GM19468 (cell line): ENCODE measurements at regions not wholly inside any gene's neighbourhood (a gene's known extent, or its start where the extent isn't known, plus 50 kb on each side); places are given as distances from the start of the nearest gene placed in this dataset.

ENCODE experiments used
- ATAC-seq: cut with Tn5 transposase; IDR thresholded peaks from one replicate; pipeline ENCODE4 v1.9.1; 2021; ENCODE audit warnings: mild to moderate bottlenecking, moderate library complexity, moderate number of reproducible peaks; ENCODE audit not compliant: unreplicated experiment; ENCODE audit errors: extremely low read depth

DNA sequence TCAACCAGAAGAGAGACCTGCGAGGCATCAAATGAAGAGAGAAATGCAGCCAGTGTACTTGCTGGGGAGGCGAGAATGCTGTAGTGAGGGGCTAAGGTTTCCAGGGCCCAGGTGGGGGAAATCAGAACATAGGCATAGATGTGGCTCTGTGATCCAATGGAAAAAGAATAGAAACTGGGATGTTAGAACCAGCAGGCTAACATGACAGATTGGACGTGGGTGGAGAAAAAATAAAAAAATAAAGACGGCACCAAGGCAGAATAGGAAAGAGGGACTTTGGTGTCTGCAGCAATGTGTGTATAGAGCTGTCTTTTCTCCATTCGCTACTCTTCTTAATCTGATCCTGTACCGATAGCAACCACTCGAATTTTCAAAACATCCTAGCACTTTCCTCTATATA is 381.0 kb upstream of the NBEA start:
- ATAC-seq = no peak

DNA sequence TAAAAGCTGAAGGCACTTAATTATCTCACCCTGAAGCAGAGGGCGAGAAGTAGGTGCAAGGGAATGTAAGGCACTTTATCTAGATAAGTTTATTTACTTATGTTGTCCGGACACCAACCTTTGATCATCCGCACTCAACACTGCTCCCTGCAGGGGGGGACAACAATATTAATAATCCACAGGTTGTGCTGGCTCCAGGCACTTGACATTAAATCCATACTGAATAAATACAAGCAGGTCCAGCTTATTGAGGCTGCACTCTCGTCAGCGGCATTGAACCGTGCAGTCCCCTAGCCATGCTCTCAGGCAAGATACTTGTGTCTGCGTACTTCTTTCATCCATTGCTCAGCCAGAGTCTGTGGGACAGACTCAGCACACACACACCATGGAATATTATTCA is 374.5 kb upstream of the NBEA start:
- no peak for ATAC-seq

DNA sequence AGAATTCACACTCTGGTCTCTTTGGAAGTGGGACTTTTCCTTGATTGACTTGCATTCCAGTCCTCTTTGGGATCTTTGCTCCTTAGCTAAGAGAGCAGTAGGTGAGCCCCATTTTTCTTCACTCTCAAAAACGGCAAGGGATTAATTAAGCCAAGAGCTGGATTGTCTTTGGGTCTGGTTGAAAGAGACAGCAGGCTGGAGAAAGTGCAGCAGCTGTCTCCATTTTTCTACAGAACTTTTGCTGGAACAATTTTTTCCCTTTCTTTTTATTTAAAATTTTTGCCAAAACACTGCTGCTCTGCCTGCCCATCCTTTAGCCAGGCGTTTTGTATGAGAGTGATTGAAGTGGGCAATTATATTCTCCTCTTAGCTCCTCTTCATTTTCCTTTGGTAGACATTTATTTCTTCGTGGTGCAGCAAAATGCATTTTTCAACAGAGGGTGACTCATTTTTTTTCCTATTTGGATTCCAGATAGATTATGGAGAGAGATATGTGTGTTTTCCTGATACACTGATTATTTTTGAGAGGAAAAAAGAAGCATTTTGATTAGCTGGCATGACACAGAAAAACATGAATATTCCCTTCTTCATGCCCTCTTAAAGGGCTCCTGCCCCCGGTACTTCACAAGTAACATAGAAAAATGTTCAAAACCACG is 371.2 kb upstream of the NBEA start:
- ATAC-seq = no peak

DNA sequence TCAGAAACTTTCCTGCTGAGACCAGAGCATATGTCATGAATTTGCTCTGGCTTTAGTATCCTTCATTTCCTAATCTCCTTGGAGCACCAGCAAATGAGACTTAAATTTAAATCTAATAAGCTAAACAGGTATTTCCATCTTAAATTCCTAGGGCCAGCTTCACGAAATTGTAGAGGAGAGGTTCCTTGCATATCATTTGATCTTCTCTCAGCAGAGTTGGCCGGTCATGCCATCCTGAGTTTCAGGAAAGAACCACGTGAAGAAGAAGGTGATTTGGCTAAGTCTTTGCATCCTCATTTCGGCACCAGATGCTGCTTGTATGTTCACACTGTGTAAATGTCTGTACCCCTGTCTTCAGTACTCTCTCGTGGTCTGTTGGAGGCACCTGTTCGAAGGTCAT is 370.4 kb upstream of the NBEA start:
- no peak for ATAC-seq

DNA sequence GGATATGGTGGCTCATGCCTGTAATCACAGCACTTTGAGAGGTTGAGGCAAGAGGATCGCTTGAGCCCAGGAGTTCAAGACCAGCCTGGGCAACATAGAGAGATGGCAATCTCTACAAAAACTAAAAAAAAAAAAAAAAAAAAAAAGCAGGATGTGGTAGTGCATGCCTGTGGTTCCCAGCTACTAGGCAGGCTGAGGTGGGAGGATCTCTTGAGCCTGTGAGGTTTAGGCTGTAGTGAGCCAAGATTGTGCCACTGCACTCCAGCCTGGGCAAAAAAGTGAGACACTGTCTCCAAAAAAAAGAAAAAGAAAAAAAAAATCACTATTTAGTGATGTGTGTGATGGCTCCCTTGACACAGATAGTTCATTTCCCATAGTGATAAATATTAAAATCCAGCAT is 365.0 kb upstream of the NBEA start:
- ATAC-seq = no peak

DNA sequence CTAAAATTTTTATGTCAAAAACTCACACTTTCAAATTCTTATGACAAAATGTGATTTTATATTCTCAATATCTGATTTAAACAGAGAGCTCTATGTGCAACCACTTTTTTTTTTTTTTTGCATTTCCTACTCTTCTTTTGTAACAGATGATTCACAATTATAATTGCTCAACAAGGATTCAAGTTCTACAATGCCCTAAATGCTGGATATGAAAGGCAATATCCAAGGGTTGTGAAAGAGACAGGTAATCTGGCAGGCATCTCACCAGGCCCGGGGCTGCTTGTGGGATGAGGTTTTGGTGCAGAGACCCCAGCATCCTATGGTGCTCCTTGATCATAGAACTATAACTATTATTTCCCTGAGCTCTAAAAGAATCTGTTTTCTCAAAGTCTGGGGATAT is 363.6 kb upstream of the NBEA start:
- no peak for ATAC-seq

DNA sequence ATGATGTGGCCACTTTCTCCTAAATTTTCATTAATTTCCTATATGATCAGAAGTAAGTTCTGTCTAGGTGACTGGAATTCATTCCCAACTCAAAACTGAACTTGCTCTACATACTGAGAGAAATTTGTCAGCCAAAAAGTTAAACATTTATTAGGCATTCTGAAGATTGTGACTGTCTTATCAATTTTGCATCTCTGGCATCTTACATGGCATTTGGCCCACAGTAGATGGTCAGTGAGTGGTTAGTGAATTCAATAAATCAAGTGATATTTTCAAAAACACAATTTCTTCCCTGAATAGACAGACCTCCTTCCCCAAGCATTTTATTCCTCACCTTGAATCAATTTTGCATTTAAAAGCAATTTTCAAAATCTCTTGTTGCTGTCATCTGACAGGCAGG is 363.2 kb upstream of the NBEA start:
- ATAC-seq = no peak

DNA sequence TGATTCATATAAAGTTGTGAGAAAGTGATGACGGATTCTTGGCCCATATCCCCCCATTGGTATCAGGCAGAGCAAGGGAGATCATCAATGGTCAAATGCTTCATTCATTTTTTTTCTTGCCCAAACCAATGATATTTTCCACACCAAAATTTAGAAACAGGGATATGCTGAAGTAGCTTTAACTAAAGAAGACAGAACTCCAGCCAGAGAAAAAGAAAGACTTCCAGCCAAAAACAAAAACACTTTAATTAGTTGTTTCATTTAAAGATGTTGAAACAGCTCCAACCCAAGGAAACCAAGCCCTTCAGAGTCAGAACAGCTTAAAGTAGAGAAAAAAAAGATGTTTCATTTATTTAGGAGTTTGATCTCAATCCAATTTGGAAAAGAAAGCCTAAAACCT is 358.9 kb upstream of the NBEA start:
- ATAC-seq = no peak

DNA sequence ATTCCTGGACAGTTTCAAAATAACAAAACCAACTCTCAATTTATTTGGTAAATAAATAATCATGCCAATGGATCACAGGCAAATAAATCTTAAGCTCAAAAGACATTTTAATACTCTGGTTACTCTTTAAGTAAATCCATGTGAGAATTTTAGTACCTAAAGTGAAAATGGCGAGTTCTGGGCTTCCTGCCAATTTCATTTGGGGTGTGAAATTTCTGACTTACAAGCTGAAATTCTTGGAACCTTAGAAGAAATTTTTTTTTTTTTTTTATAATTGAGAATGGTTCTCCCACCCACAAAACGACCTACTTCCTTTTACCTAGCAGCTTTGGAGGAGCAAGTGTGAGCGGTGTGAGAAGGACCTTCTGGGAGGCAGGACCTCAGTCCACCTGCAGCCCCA is 354.5 kb upstream of the NBEA start:
- ATAC-seq = no peak

DNA sequence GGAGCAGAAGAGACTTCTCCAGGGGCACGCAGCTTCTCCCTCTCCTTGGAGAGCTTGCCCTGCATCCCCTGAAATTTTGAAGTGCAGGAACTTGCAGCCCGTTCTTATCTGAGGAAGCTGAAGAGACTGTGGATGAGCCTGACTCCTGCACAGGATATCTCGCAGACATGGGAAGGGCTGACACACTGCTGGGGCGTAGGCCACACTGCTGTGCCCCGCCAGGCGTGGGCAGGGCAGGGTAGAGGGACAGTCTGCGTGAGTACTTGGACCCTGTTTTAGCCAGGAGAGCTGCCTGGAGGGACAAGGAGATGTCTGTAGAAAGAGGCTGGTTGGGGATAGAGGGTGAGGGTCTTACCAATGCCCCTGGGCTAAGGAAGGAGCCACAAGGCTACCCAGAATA is 353.7 kb upstream of the NBEA start:
- no peak for ATAC-seq

DNA sequence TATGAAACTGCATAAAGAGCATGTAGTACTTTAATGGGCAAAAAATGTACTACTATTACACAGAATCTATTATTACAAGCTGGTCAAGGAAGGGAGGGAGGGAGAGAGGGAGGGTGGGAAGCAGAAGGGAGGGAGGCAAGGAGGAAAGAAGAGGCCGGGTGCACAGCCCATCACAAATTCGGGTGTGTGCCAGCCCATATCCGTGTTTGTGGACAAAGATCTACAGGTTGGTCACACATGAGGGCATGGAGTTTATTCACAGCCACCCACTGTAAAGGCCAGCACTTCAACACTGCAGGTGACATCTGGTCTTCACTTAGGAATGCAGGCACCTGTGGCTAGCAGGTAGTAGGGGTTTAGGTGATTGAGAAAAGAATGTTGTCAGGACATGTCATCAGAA is 352.5 kb upstream of the NBEA start:
- ATAC-seq = no peak

DNA sequence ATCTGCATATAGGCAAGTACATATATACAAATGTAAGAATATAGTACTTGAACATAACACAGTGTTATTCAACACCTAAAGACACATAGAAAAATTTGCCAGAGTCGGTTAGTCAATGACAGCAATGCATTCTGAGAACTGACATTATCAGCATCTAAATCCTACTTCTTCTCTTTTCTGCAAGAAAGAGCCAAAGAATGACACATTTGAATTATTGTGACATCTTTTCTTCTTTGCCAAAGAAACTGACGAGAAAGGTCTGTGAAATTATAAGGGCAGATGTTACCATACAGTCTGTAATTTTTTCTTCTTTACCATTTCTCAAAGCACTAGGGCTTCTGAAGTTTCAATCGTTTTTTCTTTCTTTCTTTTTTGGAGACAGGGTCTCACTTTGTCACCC is 350.9 kb upstream of the NBEA start:
- no peak for ATAC-seq

DNA sequence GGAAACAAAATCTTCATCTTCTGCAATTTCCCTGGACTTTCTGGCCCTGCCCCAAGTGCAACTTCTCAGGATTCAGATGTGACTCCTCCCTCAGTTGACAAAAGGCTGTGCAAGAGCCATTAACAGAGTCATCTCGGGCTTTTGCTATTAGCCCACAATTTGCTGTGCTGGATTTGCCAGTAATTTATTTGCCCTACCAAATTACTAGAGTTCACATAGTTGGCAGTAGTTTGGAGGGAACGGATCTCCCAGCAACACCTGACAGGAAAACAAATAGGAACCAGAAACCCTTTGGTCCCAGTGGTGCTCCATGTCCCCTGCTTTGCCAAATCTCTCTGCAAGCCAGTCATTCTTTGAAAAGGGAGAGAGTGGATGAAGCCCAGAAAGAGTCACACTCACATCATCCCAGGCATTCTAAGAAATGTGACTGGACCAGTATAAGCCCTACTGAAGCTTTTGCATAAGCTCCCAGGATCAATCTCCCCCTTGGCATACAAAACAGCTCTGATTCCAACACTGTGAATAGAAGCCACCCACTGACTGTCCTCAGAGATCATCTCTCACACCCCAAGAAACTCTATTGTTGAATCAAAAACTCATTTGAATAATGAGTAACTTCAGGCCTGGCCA is 350.1 kb upstream of the NBEA start:
- no peak for ATAC-seq

DNA sequence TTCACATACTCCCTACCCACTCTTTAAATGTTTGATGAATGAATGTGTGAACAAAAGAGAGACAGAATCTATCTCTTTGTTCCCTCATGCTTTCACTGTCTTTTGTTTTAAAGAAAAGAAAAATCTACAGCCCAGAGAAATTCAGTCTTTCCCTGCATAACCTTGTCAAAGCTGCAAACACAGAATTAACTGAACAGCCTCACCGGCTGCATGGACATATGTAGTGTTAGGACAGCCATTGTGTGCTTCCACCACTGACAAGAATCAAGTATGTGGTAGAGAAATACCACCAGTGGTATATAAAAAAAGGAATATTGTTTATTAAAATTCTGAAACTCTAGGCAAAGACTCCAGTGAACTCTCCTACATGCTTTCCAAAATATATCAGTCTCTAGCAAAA is 348.4 kb upstream of the NBEA start:
- no peak for ATAC-seq

DNA sequence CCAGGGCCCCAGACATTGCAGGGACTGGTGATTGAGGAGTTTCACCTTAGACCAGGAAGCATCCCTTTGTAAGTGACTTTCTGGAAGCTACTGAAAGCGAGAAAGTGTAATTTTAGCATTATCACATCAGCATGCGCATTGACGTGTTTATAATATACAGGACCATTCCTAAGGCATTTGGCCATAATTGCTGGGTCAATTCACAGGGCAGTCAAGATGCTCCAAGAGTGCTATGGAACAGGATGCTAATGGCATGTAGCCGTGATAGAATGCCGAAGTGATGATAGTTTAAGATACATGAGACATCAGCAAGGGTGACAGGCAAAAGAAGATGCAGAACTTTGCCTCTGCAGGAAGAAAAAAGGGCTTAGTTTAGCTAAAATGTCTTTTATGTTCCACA is 347.6 kb upstream of the NBEA start:
- no peak for ATAC-seq

DNA sequence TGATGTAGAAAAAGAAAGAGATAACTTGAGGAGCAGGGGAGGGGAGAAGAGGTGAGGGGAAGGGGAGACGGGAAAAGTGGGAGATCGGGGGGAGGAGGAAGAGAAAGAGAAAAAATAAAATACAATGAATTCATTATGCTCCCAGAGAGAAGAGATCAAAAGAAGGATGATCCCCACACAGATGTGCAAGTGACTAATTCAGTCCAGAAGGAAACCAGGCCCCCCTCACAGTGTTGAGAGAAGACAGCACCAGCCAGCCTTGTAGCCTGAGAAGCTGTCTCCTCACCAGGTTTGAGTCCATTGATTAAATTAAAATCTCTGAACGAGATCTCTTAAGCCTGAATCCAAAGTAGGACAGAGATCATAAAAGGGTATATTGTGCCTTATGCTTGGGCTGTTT is 333.7 kb upstream of the NBEA start:
- ATAC-seq = no peak

DNA sequence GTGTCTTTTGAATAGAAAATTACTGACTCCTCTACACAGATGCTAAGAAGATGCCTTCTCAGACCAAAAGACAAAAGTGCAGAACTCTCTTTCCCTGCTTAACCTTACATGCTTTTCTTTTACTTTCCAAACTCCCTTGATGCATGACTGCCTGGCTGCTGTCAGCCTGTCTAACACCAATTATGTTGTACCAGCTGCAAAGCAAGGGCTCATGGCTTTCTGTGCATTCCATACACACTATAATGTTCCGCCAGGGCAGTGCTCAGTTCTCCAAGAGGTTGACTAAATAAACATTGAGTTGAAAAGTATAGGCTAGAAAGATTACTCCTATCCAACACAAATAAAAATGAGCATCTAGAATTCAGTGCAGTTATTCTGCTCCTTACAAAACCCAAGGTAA is 330.4 kb upstream of the NBEA start:
- no peak for ATAC-seq

DNA sequence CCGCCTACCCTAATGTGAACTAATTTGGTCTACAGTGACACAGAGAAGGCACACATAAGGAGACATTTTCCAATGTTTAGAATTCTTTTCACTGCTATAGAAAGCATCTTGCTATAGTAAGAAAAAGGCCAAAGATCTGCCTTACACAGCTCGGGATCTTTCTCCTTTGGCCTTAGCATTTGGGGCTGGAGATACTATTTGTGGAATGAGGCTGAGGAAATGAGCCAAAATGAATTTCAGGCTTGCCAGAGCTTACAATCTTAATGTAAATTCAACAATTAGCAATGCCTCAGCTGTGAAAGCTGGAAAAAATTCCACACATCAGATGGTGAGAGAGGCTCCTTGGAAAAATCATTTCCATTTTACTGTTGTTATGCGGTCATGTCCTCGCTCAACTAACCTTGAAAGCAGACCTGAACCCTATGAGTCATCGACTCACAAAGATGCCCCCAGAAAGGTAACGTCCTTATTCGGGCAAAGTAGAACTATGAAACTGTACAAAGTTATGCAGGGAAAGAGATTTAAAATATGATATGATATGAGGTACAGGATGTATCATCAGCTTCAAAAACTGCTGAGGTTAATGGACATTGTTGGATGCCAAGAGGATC is 324.5 kb upstream of the NBEA start:
- ATAC-seq = no peak

DNA sequence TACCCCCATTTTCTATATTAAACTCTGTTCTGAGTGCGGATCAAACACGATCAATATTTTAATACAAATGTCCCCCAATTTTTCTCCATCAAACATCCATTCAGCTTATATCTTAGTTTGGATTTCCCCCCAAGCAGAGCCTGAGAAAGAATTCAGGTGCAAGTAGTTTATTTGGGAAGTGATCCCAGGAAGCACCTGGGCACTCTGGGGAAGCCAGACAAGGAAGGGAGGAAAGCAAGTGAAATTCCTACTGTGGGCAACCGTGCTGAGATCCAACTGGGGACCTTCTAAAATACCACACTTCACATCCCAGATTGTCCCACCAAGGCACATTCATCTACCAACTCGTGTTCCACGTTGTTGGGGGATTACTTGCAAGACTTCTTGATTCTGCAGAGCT is 323.4 kb upstream of the NBEA start:
- no peak for ATAC-seq

DNA sequence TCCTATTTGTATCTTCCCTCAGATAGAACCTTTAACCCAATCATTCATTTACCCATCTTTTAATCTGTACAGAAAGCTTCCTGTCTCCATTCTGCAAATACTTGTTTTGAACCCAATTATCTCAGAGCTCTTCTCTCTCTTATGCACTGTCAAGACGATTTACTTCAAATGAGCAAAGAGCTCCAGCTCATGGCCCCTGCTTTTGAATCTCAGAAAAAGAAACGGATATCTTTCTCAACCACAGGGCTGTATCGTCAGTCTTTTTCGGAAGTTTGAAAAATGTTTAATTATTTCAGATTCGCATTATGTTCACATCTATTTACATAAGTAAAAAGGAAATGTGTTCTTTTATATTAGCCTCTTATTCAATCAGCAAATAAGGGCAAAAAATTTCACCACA is 322.7 kb upstream of the NBEA start:
- no peak for ATAC-seq

DNA sequence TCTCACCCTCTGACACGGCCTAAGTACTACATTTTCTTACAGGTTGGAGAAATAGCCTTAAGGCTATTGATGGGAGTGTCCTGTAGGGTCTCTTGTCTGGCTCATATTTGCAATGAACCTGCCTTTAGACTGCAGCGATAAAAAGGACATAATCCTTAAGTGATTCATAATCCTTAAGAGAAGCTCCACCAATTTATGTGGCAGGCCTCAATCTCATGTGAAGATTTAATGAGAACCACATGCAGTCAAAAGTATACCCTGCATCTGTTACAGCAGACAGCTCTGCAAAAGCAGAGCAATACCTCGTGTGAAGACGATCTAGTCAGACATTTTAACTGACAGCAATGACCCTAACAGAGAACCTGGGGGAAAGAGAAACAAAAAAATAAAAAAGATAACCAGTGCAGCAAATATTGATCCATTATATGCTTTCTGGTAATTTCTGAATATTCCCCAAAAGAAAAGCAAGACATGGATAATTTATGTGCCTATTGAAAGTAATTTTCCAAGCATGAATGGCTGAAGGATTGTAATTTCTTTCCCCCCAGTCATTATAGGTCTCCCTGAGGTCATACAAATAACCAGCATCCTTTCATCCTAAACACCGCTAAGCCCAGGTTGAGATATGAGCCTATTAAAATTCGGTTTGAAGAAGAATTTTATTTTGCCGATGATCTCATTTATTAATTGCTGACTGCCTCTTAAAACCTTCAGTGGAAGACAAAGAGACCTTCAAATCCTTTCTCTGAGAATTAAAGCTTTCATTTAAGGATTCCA is 321.8 kb upstream of the NBEA start:
- no peak for ATAC-seq
